OCI-LY3 (cell line): ENCODE measurements at regions not wholly inside any gene's neighbourhood (a gene's known extent, or its start where the extent isn't known, plus 50 kb on each side); places are given as distances from the start of the nearest gene placed in this dataset.

Source experiments
- H2AFZ ChIP-seq: fragments of 200-600, 300-600 bp; shearing (Covaris generic); 2 replicates; pipeline ENCODE4 v1.6.0; 2014; ENCODE audit warnings: antibody characterized with exemption, low read depth, low read length
- H3K27ac ChIP-seq: fragments of 200-600, 300-600 bp; sonication (generic); 2 replicates; pipeline ENCODE4 v1.5.1; 2014; ENCODE audit warnings: mild to moderate bottlenecking, low read length, moderate library complexity, mixed read lengths
- H3K27me3 ChIP-seq: fragments of 200-600, 300-600 bp; sonication (generic); 2 replicates; pipeline ENCODE4 v1.6.1; 2014; ENCODE audit warnings: low read depth, low read length, mixed read lengths
- H3K36me3 ChIP-seq: fragments of 200-600, 300-600 bp; sonication (generic); replicated peaks from 2 replicates; pipeline ENCODE3; 2014; ENCODE audit warnings: low read depth, low read length, mixed read lengths
- H3K4me1 ChIP-seq: fragments of 300-600, 200-600 bp; sonication (generic); 2 replicates; pipeline ENCODE4 v1.6.1; 2014; ENCODE audit warnings: low read length, mixed read lengths
- H3K4me2 ChIP-seq: fragments of 200-600, 300-600 bp; sonication (generic); 2 replicates; pipeline ENCODE4 v1.6.1; 2014; ENCODE audit warnings: low read length, mixed read lengths
- H3K4me3 ChIP-seq: fragments of 300-600, 200-600 bp; sonication (generic); 2 replicates; pipeline ENCODE4 v1.5.1; 2014; ENCODE audit warnings: antibody characterized with exemption, mild to moderate bottlenecking, low read length, moderate library complexity
- H3K79me2 ChIP-seq: fragments of 300-600, 200-600 bp; shearing (Covaris generic); 2 replicates; pipeline ENCODE4 v1.6.1; 2014; ENCODE audit warnings: mild to moderate bottlenecking, low read length, mixed read lengths
- H3K9ac ChIP-seq: fragments of 300-600, 200-600 bp; shearing (Covaris generic); 2 replicates; pipeline ENCODE4 v1.6.0; 2014; ENCODE audit warnings: mild to moderate bottlenecking, low read length, moderate library complexity
- H3K9me3 ChIP-seq: fragments of 200-600, 300-600 bp; shearing (Covaris generic); 2 replicates; pipeline ENCODE4 v1.6.1; 2014; ENCODE audit warnings: low read length, mixed read lengths; ENCODE audit not compliant: insufficient read depth
- H4K20me1 ChIP-seq: fragments of 200-600, 300-600 bp; sonication (generic); 2 replicates; pipeline ENCODE4 v1.6.1; 2016; ENCODE audit warnings: low read length, mixed read lengths; ENCODE audit not compliant: insufficient read depth
- CTCF ChIP-seq: fragments of 200-600, 300-600 bp; sonication (generic); IDR thresholded peaks from 2 replicates; pipeline ENCODE4 v1.5.1; 2014; ENCODE audit warnings: antibody characterized with exemption, low read length, low read depth
- EZH2phosphoT487 ChIP-seq: fragments of 200-600 bp; shearing (Covaris generic); IDR thresholded peaks from 2 replicates; pipeline ENCODE4 v1.6.1; 2018; ENCODE audit warnings: antibody characterized with exemption, mixed run types, low read depth

GRCh38 chr22:23399367-23400285 is 180.5 kb downstream of the IGLL1 start:
- Histone ChIP-seq H3K9me3 (no peaks in the 10 kb centered on the region), H3K4me3 (no peak overlapping the region), H3K4me2 (no peak overlapping the region), H3K9ac (no peak overlapping the region), H3K36me3 (no peaks in the 10 kb centered on the region), H3K79me2 (no peaks in the 10 kb centered on the region), H4K20me1 (no peaks in the 10 kb centered on the region), H3K27me3 (no peaks in the 10 kb centered on the region), H3K4me1 (peaks cover 3% of the 10 kb centered on the region; the same call in 1 of the 2 replicates), H3K27ac (no peak overlapping the region), H2AFZ (no peak overlapping the region)
- no peak for TF ChIP-seq EZH2phosphoT487

- Histone ChIP-seq H3K4me1 (peaks cover 3% of the 10 kb centered on the region; the same call in 1 of the 2 replicates), H4K20me1 (no peaks in the 10 kb centered on the region), H3K27ac (no peak overlapping the region), H3K9me3 (no peaks in the 10 kb centered on the region), H3K36me3 (no peaks in the 10 kb centered on the region), H3K4me3 (no peak overlapping the region), H2AFZ (no peak overlapping the region), H3K4me2 (no peak overlapping the region), H3K27me3 (no peaks in the 10 kb centered on the region), H3K9ac (no peak overlapping the region), H3K79me2 (no peaks in the 10 kb centered on the region)
- TF ChIP-seq EZH2phosphoT487, result no peak
- no peak for TF ChIP-seq CTCF
These were observed 181.3 kb downstream of the IGLL1 start for GRCh38 chr22:23398701-23399366.

GRCh38 chr22:23397613-23398567 is 182.2 kb downstream of the IGLL1 start:
- Histone ChIP-seq H3K79me2 (no peaks in the 10 kb centered on the region), H3K4me2 (no peak overlapping the region), H3K27me3 (no peaks in the 10 kb centered on the region), H3K4me3 (no peak overlapping the region), H4K20me1 (no peaks in the 10 kb centered on the region), H3K27ac (no peak overlapping the region), H3K9me3 (no peaks in the 10 kb centered on the region), H2AFZ (no peak overlapping the region), H3K9ac (no peak overlapping the region), H3K36me3 (no peaks in the 10 kb centered on the region), H3K4me1 (peaks cover 1% of the 10 kb centered on the region; the same call in 1 of the 2 replicates)
- no peak for TF ChIP-seq EZH2phosphoT487
- TF ChIP-seq CTCF, result no peak

- H3K9me3 ChIP-seq, result no peaks in the 10 kb centered on the region
- no peaks in the 10 kb centered on the region for H3K79me2 ChIP-seq
- H3K4me1 ChIP-seq, result no peaks in the 10 kb centered on the region
- H3K4me2 ChIP-seq, result no peak overlapping the region
- no peaks in the 10 kb centered on the region for H4K20me1 ChIP-seq
- TF ChIP-seq CTCF (no peak), EZH2phosphoT487 (no peak)
- no peak overlapping the region for H3K9ac ChIP-seq
- H3K4me3 ChIP-seq, result no peak overlapping the region
- no peaks in the 10 kb centered on the region for H3K36me3 ChIP-seq
- no peak overlapping the region for H2AFZ ChIP-seq
- no peaks in the 10 kb centered on the region for H3K27me3 ChIP-seq
- H3K27ac ChIP-seq, result no peak overlapping the region
These were observed 183.0 kb downstream of the IGLL1 start for GRCh38 chr22:23397008-23397612.
